Sigmoid colon (tissue), 4 donors: ENCODE measurements at regions not wholly inside any gene's neighbourhood (a gene's known extent, or its start where the extent isn't known, plus 50 kb on each side); places are given as distances from the start of the nearest gene placed in this dataset.
A peak's percentile ranks its signal among the peaks of the same experiment; 100 is the strongest.

Source experiments
- CTCF ChIP-seq, 4 experiments: fragments of 450-650 bp in 3 of 4; fragments of 200-600 bp in 1 of 4; IDR thresholded peaks; one replicate each; pipeline ENCODE4 v1.5.1; 2016 to 2019; ENCODE audit warnings: antibody characterized with exemption in 4 of 4, mild to moderate bottlenecking in 3 of 4, moderate library complexity in 2 of 4
- EP300 ChIP-seq, 4 donors: sonication (generic); formaldehyde crosslinking; IDR thresholded peaks; one replicate each; pipeline ENCODE4 v1.6.1; 2017; ENCODE audit warnings: antibody characterized with exemption in 4 of 4
- POLR2A ChIP-seq, 2 donors: fragments of 450-650 bp; IDR thresholded peaks; one replicate each; pipeline ENCODE4 v1.6.1; 2016; ENCODE audit warnings: antibody characterized with exemption in 2 of 2, mild to moderate bottlenecking in 2 of 2, moderate library complexity in 2 of 2
- POLR2AphosphoS5 ChIP-seq, 4 donors: sonication (generic); formaldehyde crosslinking; IDR thresholded peaks; one replicate each; pipeline ENCODE4 v1.6.1; 2017; ENCODE audit warnings: antibody characterized with exemption in 4 of 4

DNA sequence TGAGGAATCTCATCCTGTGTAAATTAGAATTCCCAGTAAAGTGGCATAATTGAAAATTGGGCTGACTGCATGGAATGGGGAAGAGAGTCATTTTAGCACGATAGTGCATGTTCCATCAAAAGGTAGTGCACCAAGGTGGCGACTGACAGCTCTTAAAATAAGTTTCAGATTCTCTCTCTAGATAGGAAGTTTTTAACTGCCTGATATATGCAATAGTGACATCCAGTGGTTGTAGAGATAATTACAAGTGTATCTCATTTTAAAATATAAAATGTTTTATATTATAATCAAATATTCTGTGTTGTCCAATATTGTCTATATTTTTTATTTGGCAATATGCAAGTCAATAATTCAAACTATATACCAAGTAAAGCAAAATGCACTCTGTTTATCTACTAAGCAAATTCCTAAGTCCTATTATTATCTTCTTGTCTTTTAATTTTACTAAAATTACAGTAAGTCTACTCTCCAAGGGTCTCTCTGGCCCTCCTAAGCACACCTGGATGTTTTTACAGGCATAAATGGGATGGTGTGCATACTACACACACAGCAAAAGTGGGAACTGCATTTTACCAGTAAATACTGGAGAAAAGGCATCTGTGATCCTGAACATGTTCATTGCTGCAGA is 397.7 kb upstream of the HNRNPA3 start:
- no peak for TF ChIP-seq POLR2AphosphoS5 (IDR thresholded peaks at IDR 0.05)
- peak in 3 of 4 experiments; percentile 32 to 65 (median 34) for TF ChIP-seq CTCF (IDR thresholded peaks at IDR 0.05)
- TF ChIP-seq POLR2A (IDR thresholded peaks at IDR 0.05) = no peak
- no peak for TF ChIP-seq EP300 (IDR thresholded peaks at IDR 0.05)
